Parathyroid adenoma (tissue), 2 donors: ENCODE measurements at regions not wholly inside any gene's neighbourhood (a gene's known extent, or its start where the extent isn't known, plus 50 kb on each side); places are given as distances from the start of the nearest gene placed in this dataset.
"Not testable (repeated sequence)": the region's sequence is repeated elsewhere in the genome, so short reads cannot be mapped to it uniquely, and the experiment has no call there.

ENCODE experiments used
- H2AFZ ChIP-seq: fragments of 300-600 bp; sonication (generic); one replicate; pipeline ENCODE4 v1.7.0; 2017; ENCODE audit warnings: antibody characterized with exemption, mild to moderate bottlenecking
- H3K27ac ChIP-seq: fragments of 300-600 bp; sonication (generic); one replicate; pipeline ENCODE4 v1.7.0; 2017
- H3K27me3 ChIP-seq: fragments of 300-600 bp; sonication (generic); one replicate; pipeline ENCODE4 v1.7.0; 2017; ENCODE audit warnings: low read length; ENCODE audit not compliant: control insufficient read depth, insufficient read depth
- H3K36me3 ChIP-seq: fragments of 300-600 bp; sonication (generic); one replicate; pipeline ENCODE4 v1.7.0; 2017; ENCODE audit warnings: low read length; ENCODE audit not compliant: control insufficient read depth, insufficient read depth
- H3K4me1 ChIP-seq: fragments of 300-600 bp; sonication (generic); one replicate; pipeline ENCODE4 v1.7.0; 2017; ENCODE audit warnings: control low read depth
- H3K4me2 ChIP-seq: fragments of 300-600 bp; sonication (generic); one replicate; pipeline ENCODE4 v1.7.0; 2017; ENCODE audit warnings: low read length
- H3K4me3 ChIP-seq: fragments of 300-600 bp; sonication (generic); one replicate; pipeline ENCODE4 v1.7.0; 2017; ENCODE audit warnings: low read depth, low read length
- H3K79me2 ChIP-seq: fragments of 300-600 bp; sonication (generic); one replicate; pipeline ENCODE4 v1.7.0; 2017; ENCODE audit warnings: control low read depth
- H3K9ac ChIP-seq: fragments of 300-600 bp; sonication (generic); one replicate; pipeline ENCODE4 v1.7.0; 2017; ENCODE audit warnings: mild to moderate bottlenecking
- H3K9me3 ChIP-seq: fragments of 300-600 bp; sonication (generic); one replicate; pipeline ENCODE4 v1.7.0; 2017; ENCODE audit warnings: low read length; ENCODE audit not compliant: control insufficient read depth
- CTCF ChIP-seq: fragments of 300-600 bp; sonication (generic); IDR thresholded peaks from one replicate; pipeline ENCODE4 v1.7.0; 2017; ENCODE audit warnings: antibody characterized with exemption, mild to moderate bottlenecking
- donor health status: primary hyperparathyroidism.

DNA sequence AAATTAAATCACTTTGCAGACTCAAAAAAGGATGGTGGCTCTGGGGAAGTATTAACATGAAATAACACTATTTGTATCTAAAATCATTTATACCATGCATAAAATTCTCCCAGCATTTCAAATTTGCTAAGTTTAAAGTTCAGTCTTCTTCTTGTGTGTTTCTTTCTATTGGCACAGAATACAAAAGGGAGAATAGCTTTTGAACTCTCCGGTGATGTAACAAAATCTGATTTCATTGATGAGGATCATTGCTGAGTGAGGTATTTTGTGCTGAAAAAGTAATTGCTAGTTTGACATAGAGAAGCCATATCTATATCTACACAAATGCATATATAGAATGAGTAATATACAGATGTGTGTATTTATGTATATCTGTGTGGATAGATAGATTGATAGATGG, 174.8 kb downstream of the LACC1 start:
- H3K27ac ChIP-seq = no peak overlapping the region
- no peak overlapping the region for H2AFZ ChIP-seq
- no peaks in the 10 kb centered on the region for H3K27me3 ChIP-seq
- H3K4me3 ChIP-seq = no peak overlapping the region
- no peak for TF ChIP-seq CTCF
- H3K9me3 ChIP-seq = no peaks in the 10 kb centered on the region
- no peaks in the 10 kb centered on the region for H3K4me1 ChIP-seq
- no peaks in the 10 kb centered on the region for H3K36me3 ChIP-seq
- no peaks in the 10 kb centered on the region for H3K79me2 ChIP-seq
- H3K9ac ChIP-seq = no peak overlapping the region
- no peak overlapping the region for H3K4me2 ChIP-seq

- not testable (repeated sequence) for H3K9ac ChIP-seq, H3K9me3 ChIP-seq, H3K36me3 ChIP-seq, H3K79me2 ChIP-seq, H3K27me3 ChIP-seq, H2AFZ ChIP-seq, H3K4me3 ChIP-seq, H3K4me2 ChIP-seq, H3K27ac ChIP-seq, H3K4me1 ChIP-seq
These were observed 176.0 kb downstream of the LACC1 start for GRCh38 chr13:44055681-44056080.

GRCh38 chr13:44058067-44058466, 178.4 kb downstream of the LACC1 start:
- no peaks in the 10 kb centered on the region for H3K36me3 ChIP-seq
- no peaks in the 10 kb centered on the region for H3K79me2 ChIP-seq
- no peak overlapping the region for H3K4me3 ChIP-seq

DNA sequence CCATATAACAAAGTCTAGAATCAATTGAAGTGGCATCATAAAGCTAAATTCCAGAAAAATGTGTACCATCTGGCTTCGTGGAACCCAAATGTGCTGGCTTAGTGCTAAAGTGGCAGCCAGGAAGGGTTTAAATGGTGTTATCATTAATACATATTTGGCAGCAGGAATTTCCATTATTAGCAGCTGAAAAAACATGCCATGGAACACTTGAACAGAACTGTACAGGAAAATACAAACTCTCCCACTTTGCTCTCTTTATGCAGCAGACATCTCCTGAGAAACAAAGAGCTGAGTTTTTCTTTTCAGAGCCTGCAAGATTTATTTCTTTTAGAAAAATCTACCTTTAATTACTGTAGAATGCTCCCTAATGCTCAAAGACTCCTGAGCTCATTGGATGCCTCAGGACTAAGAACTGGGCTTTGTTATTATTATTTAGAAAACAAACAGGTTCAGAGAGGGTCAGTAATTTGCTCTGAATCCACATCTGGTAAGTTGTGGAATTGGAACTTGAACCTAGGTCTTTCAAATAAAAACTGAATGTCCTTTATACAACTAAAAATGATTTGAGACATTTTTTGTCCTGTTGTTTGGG, 179.0 kb downstream of the LACC1 start:
- Histone ChIP-seq H3K27ac (no peak overlapping the region), H3K36me3 (no peaks in the 10 kb centered on the region)

More at GRCh38 chr13:44058067-44058466, 178.4 kb downstream of the LACC1 start:
- Histone ChIP-seq H3K4me2 (no peak overlapping the region), H3K9ac (no peak overlapping the region), H3K4me1 (no peaks in the 10 kb centered on the region), H3K27me3 (no peaks in the 10 kb centered on the region), H3K27ac (no peak overlapping the region), H2AFZ (no peak overlapping the region), H3K9me3 (no peaks in the 10 kb centered on the region)
- TF ChIP-seq CTCF = no peak

GRCh38 chr13:44061876-44062275, 182.2 kb downstream of the LACC1 start:
- no peak overlapping the region for H3K9ac ChIP-seq
- no peak overlapping the region for H2AFZ ChIP-seq
- no peaks in the 10 kb centered on the region for H3K36me3 ChIP-seq
- no peaks in the 10 kb centered on the region for H3K4me1 ChIP-seq
- no peak for TF ChIP-seq CTCF
- no peaks in the 10 kb centered on the region for H3K79me2 ChIP-seq
- H3K4me2 ChIP-seq = no peak overlapping the region
- H3K27ac ChIP-seq = no peak overlapping the region
- H3K4me3 ChIP-seq = no peak overlapping the region
- H3K9me3 ChIP-seq = no peaks in the 10 kb centered on the region
- H3K27me3 ChIP-seq = no peaks in the 10 kb centered on the region

More for the DNA sequence above, 179.0 kb downstream of the LACC1 start:
- no peak for TF ChIP-seq CTCF
- no peak overlapping the region for H2AFZ ChIP-seq
- no peaks in the 10 kb centered on the region for H3K4me1 ChIP-seq
- H3K9ac ChIP-seq = no peak overlapping the region
- no peaks in the 10 kb centered on the region for H3K79me2 ChIP-seq
- H3K4me3 ChIP-seq = no peak overlapping the region
- H3K9me3 ChIP-seq = no peaks in the 10 kb centered on the region
- no peak overlapping the region for H3K4me2 ChIP-seq
- no peaks in the 10 kb centered on the region for H3K27me3 ChIP-seq
